WTC11 (cell line): ENCODE measurements at regions not wholly inside any gene's neighbourhood (a gene's known extent, or its start where the extent isn't known, plus 50 kb on each side); places are given as distances from the start of the nearest gene placed in this dataset.

ENCODE experiments used
- ATAC-seq: fragments of 200-7000 bp; cut with Tn5 transposase; 2 replicates; pipeline ENCODE4 v1.10.0; 2021; ENCODE audit warnings: mild to moderate bottlenecking, moderate library complexity
- CTCF ChIA-PET: fragments of 300-600 bp; sonication (Branson Sonifier 250); formaldehyde crosslinking; loops from one replicate; lab custom pipeline; 2021; ENCODE audit warnings: antibody characterized with exemption; lab: Charles Lee
- POLR2A ChIA-PET: fragments of 350-600 bp; sonication (Branson Sonifier 250); formaldehyde crosslinking; loops from one replicate; lab custom pipeline; 2021; ENCODE audit warnings: antibody characterized with exemption; lab: Charles Lee
- DNase-seq: peaks from one replicate; pipeline ENCODE4 v3.0.0; 2021; ENCODE audit warnings: low spot score
- H3K27ac Mint-ChIP-seq: 2 replicates; pipeline ENCODE4 v1.8.0; 2021; ENCODE audit warnings: mixed read lengths
- H3K27me3 Mint-ChIP-seq: 2 replicates; pipeline ENCODE4 v1.8.0; 2021; ENCODE audit warnings: low read depth, mild to moderate bottlenecking, moderate library complexity, mixed read lengths
- H3K36me3 Mint-ChIP-seq: 2 replicates; pipeline ENCODE4 v1.8.0; 2021; ENCODE audit warnings: mixed read lengths
- H3K4me1 Mint-ChIP-seq: 2 replicates; pipeline ENCODE4 v1.8.0; 2022; ENCODE audit warnings: mixed read lengths
- H3K4me3 Mint-ChIP-seq: 2 replicates; pipeline ENCODE4 v1.8.0; 2021; ENCODE audit warnings: mild to moderate bottlenecking, moderate library complexity, mixed read lengths
- H3K9me3 Mint-ChIP-seq: 2 replicates; pipeline ENCODE4 v1.8.0; 2021; ENCODE audit warnings: mixed read lengths
- CREB1 ChIP-seq: sonication (generic); formaldehyde crosslinking; IDR thresholded peaks from 2 replicates; pipeline ENCODE4 v1.8.0; 2023; ENCODE audit warnings: mild to moderate bottlenecking, missing genetic modification reagents
- CREM ChIP-seq: sonication (generic); formaldehyde crosslinking; IDR thresholded peaks from 2 replicates; pipeline ENCODE4 v1.8.1; 2022; ENCODE audit warnings: mild to moderate bottlenecking, missing genetic modification reagents, moderate library complexity
- ERG ChIP-seq: fragments of 250-450 bp; sonication (Bioruptor Pico); IDR thresholded peaks from 2 replicates; pipeline ENCODE4 v1.8.0; 2021; ENCODE audit warnings: mild to moderate bottlenecking
- KAT7 ChIP-seq: sonication (generic); formaldehyde crosslinking; IDR thresholded peaks from 2 replicates; pipeline ENCODE4 v1.8.1; 2023; ENCODE audit warnings: missing genetic modification reagents, mild to moderate bottlenecking, borderline replicate concordance
- MYBL2 ChIP-seq: sonication (generic); formaldehyde crosslinking; IDR thresholded peaks from 2 replicates; pipeline ENCODE4 v1.8.1; 2023; ENCODE audit warnings: mild to moderate bottlenecking, moderate library complexity, missing genetic modification reagents
- OVOL2 ChIP-seq: fragments of 250-450 bp; sonication (Bioruptor Pico); IDR thresholded peaks from 2 replicates; pipeline ENCODE4 v1.9.0; 2021; ENCODE audit warnings: mild to moderate bottlenecking, borderline replicate concordance
- PRRX2 ChIP-seq: fragments of 250-450 bp; sonication (Bioruptor Pico); IDR thresholded peaks from 2 replicates; pipeline ENCODE4 v1.8.0; 2021; ENCODE audit warnings: mild to moderate bottlenecking
- TEAD4 ChIP-seq: sonication (generic); formaldehyde crosslinking; IDR thresholded peaks from 2 replicates; pipeline ENCODE4 v1.8.0; 2022; ENCODE audit warnings: mild to moderate bottlenecking, missing genetic modification reagents
- USF2 ChIP-seq: sonication (generic); formaldehyde crosslinking; IDR thresholded peaks from 2 replicates; pipeline ENCODE4 v1.8.1; 2023; ENCODE audit warnings: mild to moderate bottlenecking, missing genetic modification reagents, moderate library complexity
- ZBTB21 ChIP-seq: sonication (generic); formaldehyde crosslinking; IDR thresholded peaks from 2 replicates; pipeline ENCODE4 v1.8.1; 2023; ENCODE audit warnings: mild to moderate bottlenecking, missing genetic modification reagents, borderline replicate concordance
- ZMAT4 ChIP-seq: fragments of 250-450 bp; sonication (Bioruptor Pico); IDR thresholded peaks from 2 replicates; pipeline ENCODE4 v1.9.0; 2021; ENCODE audit warnings: mild to moderate bottlenecking
- ZNF219 ChIP-seq: sonication (generic); formaldehyde crosslinking; IDR thresholded peaks from 2 replicates; pipeline ENCODE4 v1.8.0; 2023; ENCODE audit warnings: missing genetic modification reagents, mild to moderate bottlenecking, borderline replicate concordance
- ZNF232 ChIP-seq: sonication (generic); formaldehyde crosslinking; IDR thresholded peaks from 2 replicates; pipeline ENCODE4 v1.8.0; 2022; ENCODE audit warnings: mild to moderate bottlenecking, missing genetic modification reagents
- TF ChIP-seq, protein P1 (sequence below): sonication (generic); formaldehyde crosslinking; IDR thresholded peaks from 2 replicates; pipeline ENCODE4 v1.8.1; 2022; ENCODE audit warnings: low read depth, missing genetic modification reagents, borderline replicate concordance
- TF ChIP-seq, protein P2 (sequence below): sonication (generic); formaldehyde crosslinking; IDR thresholded peaks from 2 replicates; pipeline ENCODE4 v1.8.1; 2023; ENCODE audit warnings: mild to moderate bottlenecking, moderate library complexity, missing genetic modification reagents
- TF ChIP-seq, protein P3 (sequence below): fragments of 250-450 bp; sonication (Bioruptor Pico); IDR thresholded peaks from 2 replicates; pipeline ENCODE4 v2.1.2; 2022; ENCODE audit warnings: mild to moderate bottlenecking, moderate library complexity
- TF ChIP-seq, protein P4 (sequence below): sonication (generic); formaldehyde crosslinking; IDR thresholded peaks from 2 replicates; pipeline ENCODE4 v1.8.1; 2023; ENCODE audit warnings: mild to moderate bottlenecking, missing genetic modification reagents
- TF ChIP-seq, protein P5 (sequence below): sonication (generic); formaldehyde crosslinking; IDR thresholded peaks from 2 replicates; pipeline ENCODE4 v1.8.1; 2022; ENCODE audit warnings: mild to moderate bottlenecking, moderate library complexity, missing genetic modification reagents
- TF ChIP-seq, protein P6 (sequence below): sonication (generic); formaldehyde crosslinking; IDR thresholded peaks from 2 replicates; pipeline ENCODE4 v1.8.1; 2023; ENCODE audit warnings: mild to moderate bottlenecking, missing genetic modification reagents

DNA sequence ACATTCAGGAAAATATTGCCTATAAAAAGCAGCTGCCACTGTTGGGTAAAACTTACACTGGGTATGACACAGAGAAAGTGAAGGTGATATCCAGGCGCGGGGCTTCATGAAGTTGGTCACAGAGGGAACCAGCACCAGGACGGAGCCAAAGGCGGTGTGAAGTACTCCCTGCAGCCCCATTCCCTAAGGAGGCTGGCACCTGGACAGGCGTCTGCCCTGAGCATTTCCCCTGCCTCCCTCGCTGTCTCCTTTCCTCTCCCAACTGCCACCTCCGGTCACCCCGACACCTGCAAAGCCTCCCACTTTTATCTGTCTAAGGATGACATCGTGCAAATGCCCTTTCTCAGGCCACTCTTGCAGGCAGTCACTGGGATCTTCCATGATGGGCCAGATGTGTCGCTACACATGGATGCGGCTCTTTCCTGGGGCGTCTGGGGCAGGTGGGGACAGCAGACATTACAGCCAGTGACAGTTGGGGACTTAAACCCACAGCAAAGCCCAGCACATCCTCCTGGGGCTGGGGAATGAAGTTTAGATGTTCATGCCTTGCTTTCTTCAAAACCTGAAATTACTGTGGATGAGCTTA lies 367.7 kb upstream of the IRX4 start:
- Mint-ChIP-seq H3K4me3 (no peak overlapping the region), H3K9me3 (peaks cover 30% of the 10 kb centered on the region), H3K27me3 (no peaks in the 10 kb centered on the region; the same call in 1 of the 2 replicates), H3K4me1 (0 out of 2 replicates have a peak, but pooled peaks cover 4% of the 10 kb centered on the region), H3K27ac (no peak overlapping the region), H3K36me3 (peaks cover 6% of the 10 kb centered on the region; the same call in 1 of the 2 replicates)
- DNase-seq (no peak), ATAC-seq (no peak)
- no peak for TF ChIP-seq PRRX2 (CRISPR knock-in tag)
- TF ChIP-seq, protein P1, sequence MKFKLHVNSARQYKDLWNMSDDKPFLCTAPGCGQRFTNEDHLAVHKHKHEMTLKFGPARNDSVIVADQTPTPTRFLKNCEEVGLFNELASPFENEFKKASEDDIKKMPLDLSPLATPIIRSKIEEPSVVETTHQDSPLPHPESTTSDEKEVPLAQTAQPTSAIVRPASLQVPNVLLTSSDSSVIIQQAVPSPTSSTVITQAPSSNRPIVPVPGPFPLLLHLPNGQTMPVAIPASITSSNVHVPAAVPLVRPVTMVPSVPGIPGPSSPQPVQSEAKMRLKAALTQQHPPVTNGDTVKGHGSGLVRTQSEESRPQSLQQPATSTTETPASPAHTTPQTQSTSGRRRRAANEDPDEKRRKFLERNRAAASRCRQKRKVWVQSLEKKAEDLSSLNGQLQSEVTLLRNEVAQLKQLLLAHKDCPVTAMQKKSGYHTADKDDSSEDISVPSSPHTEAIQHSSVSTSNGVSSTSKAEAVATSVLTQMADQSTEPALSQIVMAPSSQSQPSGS (CRISPR knock-in tag), result no peak
- CTCF ChIA-PET, result interaction anchor here (1.0 kb wide), 1 partner anchor 313 kb away, joined by 3 read pairs; no protein-coding TSS in a partner anchor
- POLR2A ChIA-PET, result no interaction called here

- no peak overlapping the region for H3K27ac Mint-ChIP-seq
- ChIA-PET CTCF (no interaction called here), POLR2A (no interaction called here)
- no peak for DNase-seq
- no peaks in the 10 kb centered on the region for H3K4me1 Mint-ChIP-seq
- no peak overlapping the region for H3K4me3 Mint-ChIP-seq
- peaks cover 6% of the 10 kb centered on the region; the same call in 1 of the 2 replicates for H3K36me3 Mint-ChIP-seq
- H3K9me3 Mint-ChIP-seq, result peaks cover 36% of the 10 kb centered on the region
- ATAC-seq, result no peak
- TF ChIP-seq TEAD4 (CRISPR knock-in tag), result no peak
- TF ChIP-seq ZMAT4, result no peak
- no peak for TF ChIP-seq USF2 (CRISPR knock-in tag)
- no peaks in the 10 kb centered on the region; the same call in 1 of the 2 replicates for H3K27me3 Mint-ChIP-seq
Measured at GRCh38 chr5:2249442-2249841, 366.7 kb upstream of the IRX4 start.

DNA sequence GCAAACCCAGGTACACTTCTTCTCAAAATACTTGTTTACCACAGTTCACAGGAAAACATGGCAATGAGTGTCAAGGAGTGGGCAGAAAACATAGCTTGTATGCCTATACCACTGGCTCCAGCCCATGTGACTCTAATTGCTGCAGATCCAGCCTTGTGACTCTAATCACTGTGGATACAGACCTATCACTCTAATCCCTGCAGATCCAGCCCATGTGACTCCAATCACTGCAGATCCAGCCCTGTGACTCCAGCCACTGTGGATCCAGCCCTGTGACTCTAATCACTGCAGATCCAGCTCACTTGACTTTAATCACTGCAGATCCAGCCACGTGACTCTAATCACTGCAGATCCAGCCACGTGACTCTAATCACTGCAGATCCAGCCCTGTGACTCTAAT lies 366.3 kb upstream of the IRX4 start:
- H3K4me1 Mint-ChIP-seq, result no peaks in the 10 kb centered on the region
- no peaks in the 10 kb centered on the region; the same call in 1 of the 2 replicates for H3K27me3 Mint-ChIP-seq
- ChIA-PET POLR2A (no interaction called here), CTCF (no interaction called here)
- peaks cover 40% of the 10 kb centered on the region for H3K9me3 Mint-ChIP-seq
- peaks cover 6% of the 10 kb centered on the region; the same call in 1 of the 2 replicates for H3K36me3 Mint-ChIP-seq
- TF ChIP-seq MYBL2 (CRISPR knock-in tag), result no peak
- TF ChIP-seq CREB1 (CRISPR knock-in tag), result no peak
- no peak for TF ChIP-seq ERG (CRISPR knock-in tag)
- TF ChIP-seq, protein P2, sequence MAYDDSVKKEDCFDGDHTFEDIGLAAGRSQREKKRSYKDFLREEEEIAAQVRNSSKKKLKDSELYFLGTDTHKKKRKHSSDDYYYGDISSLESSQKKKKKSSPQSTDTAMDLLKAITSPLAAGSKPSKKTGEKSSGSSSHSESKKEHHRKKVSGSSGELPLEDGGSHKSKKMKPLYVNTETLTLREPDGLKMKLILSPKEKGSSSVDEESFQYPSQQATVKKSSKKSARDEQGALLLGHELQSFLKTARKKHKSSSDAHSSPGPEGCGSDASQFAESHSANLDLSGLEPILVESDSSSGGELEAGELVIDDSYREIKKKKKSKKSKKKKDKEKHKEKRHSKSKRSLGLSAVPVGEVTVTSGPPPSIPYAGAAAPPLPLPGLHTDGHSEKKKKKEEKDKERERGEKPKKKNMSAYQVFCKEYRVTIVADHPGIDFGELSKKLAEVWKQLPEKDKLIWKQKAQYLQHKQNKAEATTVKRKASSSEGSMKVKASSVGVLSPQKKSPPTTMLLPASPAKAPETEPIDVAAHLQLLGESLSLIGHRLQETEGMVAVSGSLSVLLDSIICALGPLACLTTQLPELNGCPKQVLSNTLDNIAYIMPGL (CRISPR knock-in tag), result no peak
- TF ChIP-seq OVOL2 (CRISPR knock-in tag), result no peak
- TF ChIP-seq KAT7 (CRISPR knock-in tag), result no peak
- no peak for TF ChIP-seq CREM (CRISPR knock-in tag)
- no peak for TF ChIP-seq ZNF219
- TF ChIP-seq, protein P3, sequence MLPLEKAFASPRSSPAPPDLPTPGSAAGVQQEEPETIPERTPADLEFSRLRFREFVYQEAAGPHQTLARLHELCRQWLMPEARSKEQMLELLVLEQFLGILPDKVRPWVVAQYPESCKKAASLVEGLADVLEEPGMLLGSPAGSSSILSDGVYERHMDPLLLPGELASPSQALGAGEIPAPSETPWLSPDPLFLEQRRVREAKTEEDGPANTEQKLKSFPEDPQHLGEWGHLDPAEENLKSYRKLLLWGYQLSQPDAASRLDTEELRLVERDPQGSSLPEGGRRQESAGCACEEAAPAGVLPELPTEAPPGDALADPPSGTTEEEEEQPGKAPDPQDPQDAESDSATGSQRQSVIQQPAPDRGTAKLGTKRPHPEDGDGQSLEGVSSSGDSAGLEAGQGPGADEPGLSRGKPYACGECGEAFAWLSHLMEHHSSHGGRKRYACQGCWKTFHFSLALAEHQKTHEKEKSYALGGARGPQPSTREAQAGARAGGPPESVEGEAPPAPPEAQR (CRISPR knock-in tag), result no peak
- TF ChIP-seq ZNF232 (CRISPR knock-in tag), result no peak
- TF ChIP-seq, protein P4, sequence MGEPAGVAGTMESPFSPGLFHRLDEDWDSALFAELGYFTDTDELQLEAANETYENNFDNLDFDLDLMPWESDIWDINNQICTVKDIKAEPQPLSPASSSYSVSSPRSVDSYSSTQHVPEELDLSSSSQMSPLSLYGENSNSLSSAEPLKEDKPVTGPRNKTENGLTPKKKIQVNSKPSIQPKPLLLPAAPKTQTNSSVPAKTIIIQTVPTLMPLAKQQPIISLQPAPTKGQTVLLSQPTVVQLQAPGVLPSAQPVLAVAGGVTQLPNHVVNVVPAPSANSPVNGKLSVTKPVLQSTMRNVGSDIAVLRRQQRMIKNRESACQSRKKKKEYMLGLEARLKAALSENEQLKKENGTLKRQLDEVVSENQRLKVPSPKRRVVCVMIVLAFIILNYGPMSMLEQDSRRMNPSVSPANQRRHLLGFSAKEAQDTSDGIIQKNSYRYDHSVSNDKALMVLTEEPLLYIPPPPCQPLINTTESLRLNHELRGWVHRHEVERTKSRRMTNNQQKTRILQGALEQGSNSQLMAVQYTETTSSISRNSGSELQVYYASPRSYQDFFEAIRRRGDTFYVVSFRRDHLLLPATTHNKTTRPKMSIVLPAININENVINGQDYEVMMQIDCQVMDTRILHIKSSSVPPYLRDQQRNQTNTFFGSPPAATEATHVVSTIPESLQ (CRISPR knock-in tag), result no peak
- TF ChIP-seq ZBTB21 (CRISPR knock-in tag), result no peak
- TF ChIP-seq, protein P5, sequence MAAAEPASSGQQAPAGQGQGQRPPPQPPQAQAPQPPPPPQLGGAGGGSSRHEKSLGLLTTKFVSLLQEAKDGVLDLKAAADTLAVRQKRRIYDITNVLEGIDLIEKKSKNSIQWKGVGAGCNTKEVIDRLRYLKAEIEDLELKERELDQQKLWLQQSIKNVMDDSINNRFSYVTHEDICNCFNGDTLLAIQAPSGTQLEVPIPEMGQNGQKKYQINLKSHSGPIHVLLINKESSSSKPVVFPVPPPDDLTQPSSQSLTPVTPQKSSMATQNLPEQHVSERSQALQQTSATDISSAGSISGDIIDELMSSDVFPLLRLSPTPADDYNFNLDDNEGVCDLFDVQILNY (CRISPR knock-in tag), result no peak
- TF ChIP-seq, protein P6, sequence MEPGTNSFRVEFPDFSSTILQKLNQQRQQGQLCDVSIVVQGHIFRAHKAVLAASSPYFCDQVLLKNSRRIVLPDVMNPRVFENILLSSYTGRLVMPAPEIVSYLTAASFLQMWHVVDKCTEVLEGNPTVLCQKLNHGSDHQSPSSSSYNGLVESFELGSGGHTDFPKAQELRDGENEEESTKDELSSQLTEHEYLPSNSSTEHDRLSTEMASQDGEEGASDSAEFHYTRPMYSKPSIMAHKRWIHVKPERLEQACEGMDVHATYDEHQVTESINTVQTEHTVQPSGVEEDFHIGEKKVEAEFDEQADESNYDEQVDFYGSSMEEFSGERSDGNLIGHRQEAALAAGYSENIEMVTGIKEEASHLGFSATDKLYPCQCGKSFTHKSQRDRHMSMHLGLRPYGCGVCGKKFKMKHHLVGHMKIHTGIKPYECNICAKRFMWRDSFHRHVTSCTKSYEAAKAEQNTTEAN (CRISPR knock-in tag), result no peak
- no peak overlapping the region for H3K4me3 Mint-ChIP-seq
- ATAC-seq, result no peak
- no peak overlapping the region for H3K27ac Mint-ChIP-seq
- DNase-seq, result no peak
